ENCODE measurements at regions not wholly inside any gene's neighbourhood (a gene's known extent, or its start where the extent isn't known, plus 50 kb on each side); places are given as distances from the start of the nearest gene placed in this dataset.

GRCh38 chr16:86069736-86070298 is 170.9 kb downstream of the IRF8 start:
- no peak for TF ChIP-seq POLR2A (IDR thresholded peaks at IDR 0.05)
- TF ChIP-seq CTCF (IDR thresholded peaks at IDR 0.05): no peak

Measured in lower leg skin (tissue), 3 donors.